PC-9 (cell line): ENCODE measurements at regions not wholly inside any gene's neighbourhood (a gene's known extent, or its start where the extent isn't known, plus 50 kb on each side); places are given as distances from the start of the nearest gene placed in this dataset.

Experiments used
- BruUV-seq: library from RNA; stranded (reverse); fragments of 400-500 nt; replicated peaks from 2 replicates; lab custom pipeline; 2021; lab: Mats Ljungman, UMichigan
- CTCF ChIA-PET: fragments of 300-600 bp; sonication (Branson Sonifier 250); formaldehyde crosslinking; loops from one replicate; lab custom pipeline; 2022; ENCODE audit warnings: antibody characterized with exemption; lab: Charles Lee
- POLR2A ChIA-PET: fragments of 300-600 bp; sonication (Branson Sonifier 250); formaldehyde crosslinking; loops from one replicate; lab custom pipeline; 2022; ENCODE audit warnings: antibody characterized with exemption; ENCODE audit not compliant: unreplicated experiment; lab: Charles Lee
- DNase-seq, 2 experiments: peaks; one replicate each; pipeline versions ENCODE4 v3.0.0 to v3.0.0-alpha.2; 2015 to 2022; ENCODE audit warnings: mixed read lengths in 1 of 2
- H2AFZ ChIP-seq: fragments of 200-600 bp; sonication (generic); 2 replicates; pipeline ENCODE4 v1.8.1; 2017; ENCODE audit warnings: antibody characterized with exemption
- H3F3A ChIP-seq: fragments of 200-600 bp; sonication (generic); 2 replicates; pipeline ENCODE4 v1.8.1; 2017; ENCODE audit warnings: antibody characterized with exemption, mild to moderate bottlenecking, low read depth; ENCODE audit not compliant: insufficient read depth
- H3K27ac ChIP-seq: fragments of 200-600 bp; sonication (generic); 2 replicates; pipeline ENCODE4 v1.6.1; 2016; ENCODE audit warnings: mixed run types
- H3K27me3 ChIP-seq: fragments of 200-600 bp; sonication (generic); 2 replicates; pipeline ENCODE4 v1.6.1; 2016; ENCODE audit warnings: low read depth, mixed run types; ENCODE audit not compliant: insufficient read depth
- H3K36me3 ChIP-seq: fragments of 200-600 bp; sonication (generic); 2 replicates; pipeline ENCODE4 v1.6.1; 2016; ENCODE audit warnings: low read depth, mixed run types
- H3K4me1 ChIP-seq: fragments of 200-600 bp; sonication (generic); replicated peaks from 2 replicates; pipeline ENCODE4 v1.6.1; 2016; ENCODE audit warnings: mixed run types; ENCODE audit not compliant: insufficient read depth
- H3K4me2 ChIP-seq: fragments of 200-600 bp; sonication (generic); 2 replicates; pipeline ENCODE4 v1.6.1; 2017; ENCODE audit warnings: mixed run types
- H3K4me3 ChIP-seq: fragments of 200-600 bp; sonication (generic); 2 replicates; pipeline ENCODE4 v1.6.1; 2016; ENCODE audit warnings: mixed run types
- H3K79me2 ChIP-seq: fragments of 200-600 bp; sonication (generic); 2 replicates; pipeline ENCODE4 v1.6.1; 2017; ENCODE audit warnings: low read depth, mixed run types
- H3K9me2 ChIP-seq: fragments of 200-600 bp; sonication (generic); 2 replicates; pipeline ENCODE4 v1.8.1; 2017; ENCODE audit warnings: mild to moderate bottlenecking; ENCODE audit not compliant: insufficient read depth
- H3K9me3 ChIP-seq: fragments of 200-600 bp; sonication (generic); 2 replicates; pipeline ENCODE4 v1.8.1; 2016; ENCODE audit warnings: low read depth; ENCODE audit not compliant: insufficient read depth
- H4K20me1 ChIP-seq: fragments of 200-600 bp; sonication (generic); 2 replicates; pipeline ENCODE4 v1.8.1; 2017; ENCODE audit not compliant: insufficient read depth
- EZH2 ChIP-seq: fragments of 200-600 bp; sonication (generic); IDR thresholded peaks from 2 replicates; pipeline ENCODE4 v1.8.0; 2017; ENCODE audit warnings: antibody characterized with exemption, low read depth
- intact Hi-C: fragments of 100-400 bp; cut with micrococcal nuclease; formaldehyde crosslinking; loops from one replicate; pipeline ENCODE4 v1.10.0; 2022; ENCODE audit not compliant: unreplicated experiment
- TF ChIP-seq, protein P1 (sequence below): fragments of 200-600 bp; sonication (generic); conservative IDR thresholded peaks from 2 replicates; pipeline ENCODE4 v1.6.1; 2017; ENCODE audit warnings: mixed run types, antibody characterized with exemption, mild to moderate bottlenecking, moderate library complexity

- BruUV-seq, result no TSS peak
Observed at GRCh38 chr7:371779-372545, 82.0 kb downstream of the FOXL3 start.

GRCh38 chr7:372546-372931 lies 82.6 kb downstream of the FOXL3 start:
- CTCF ChIA-PET, result interaction anchor here (0.5 kb wide), 1 partner anchor 184 kb away, joined by 3 read pairs; no protein-coding TSS in a partner anchor
- TF ChIP-seq, protein P1, sequence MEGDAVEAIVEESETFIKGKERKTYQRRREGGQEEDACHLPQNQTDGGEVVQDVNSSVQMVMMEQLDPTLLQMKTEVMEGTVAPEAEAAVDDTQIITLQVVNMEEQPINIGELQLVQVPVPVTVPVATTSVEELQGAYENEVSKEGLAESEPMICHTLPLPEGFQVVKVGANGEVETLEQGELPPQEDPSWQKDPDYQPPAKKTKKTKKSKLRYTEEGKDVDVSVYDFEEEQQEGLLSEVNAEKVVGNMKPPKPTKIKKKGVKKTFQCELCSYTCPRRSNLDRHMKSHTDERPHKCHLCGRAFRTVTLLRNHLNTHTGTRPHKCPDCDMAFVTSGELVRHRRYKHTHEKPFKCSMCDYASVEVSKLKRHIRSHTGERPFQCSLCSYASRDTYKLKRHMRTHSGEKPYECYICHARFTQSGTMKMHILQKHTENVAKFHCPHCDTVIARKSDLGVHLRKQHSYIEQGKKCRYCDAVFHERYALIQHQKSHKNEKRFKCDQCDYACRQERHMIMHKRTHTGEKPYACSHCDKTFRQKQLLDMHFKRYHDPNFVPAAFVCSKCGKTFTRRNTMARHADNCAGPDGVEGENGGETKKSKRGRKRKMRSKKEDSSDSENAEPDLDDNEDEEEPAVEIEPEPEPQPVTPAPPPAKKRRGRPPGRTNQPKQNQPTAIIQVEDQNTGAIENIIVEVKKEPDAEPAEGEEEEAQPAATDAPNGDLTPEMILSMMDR, result no peak
- TF ChIP-seq EZH2, result no peak

More at GRCh38 chr7:371779-372545, 82.0 kb downstream of the FOXL3 start:
- no peak overlapping the region for H3K4me2 ChIP-seq
- H3K4me3 ChIP-seq, result no peak overlapping the region
- intact Hi-C loops, result no loop called here
- no peaks in the 10 kb centered on the region for H3F3A ChIP-seq
- H4K20me1 ChIP-seq, result no peaks in the 10 kb centered on the region
- H3K27ac ChIP-seq, result no peak overlapping the region
- no peak overlapping the region for H2AFZ ChIP-seq
- POLR2A ChIA-PET, result no interaction called here
- DNase-seq, result no peak
- TF ChIP-seq EZH2, result no peak
- TF ChIP-seq, protein P1, result no peak
- no peaks in the 10 kb centered on the region for H3K79me2 ChIP-seq
- H3K27me3 ChIP-seq, result peaks cover 77% of the 10 kb centered on the region
- H3K36me3 ChIP-seq, result no peaks in the 10 kb centered on the region
- H3K9me2 ChIP-seq, result no peaks in the 10 kb centered on the region
- H3K4me1 ChIP-seq, result no peaks in the 10 kb centered on the region
- no peaks in the 10 kb centered on the region for H3K9me3 ChIP-seq
- CTCF ChIA-PET, result no interaction called here

DNA sequence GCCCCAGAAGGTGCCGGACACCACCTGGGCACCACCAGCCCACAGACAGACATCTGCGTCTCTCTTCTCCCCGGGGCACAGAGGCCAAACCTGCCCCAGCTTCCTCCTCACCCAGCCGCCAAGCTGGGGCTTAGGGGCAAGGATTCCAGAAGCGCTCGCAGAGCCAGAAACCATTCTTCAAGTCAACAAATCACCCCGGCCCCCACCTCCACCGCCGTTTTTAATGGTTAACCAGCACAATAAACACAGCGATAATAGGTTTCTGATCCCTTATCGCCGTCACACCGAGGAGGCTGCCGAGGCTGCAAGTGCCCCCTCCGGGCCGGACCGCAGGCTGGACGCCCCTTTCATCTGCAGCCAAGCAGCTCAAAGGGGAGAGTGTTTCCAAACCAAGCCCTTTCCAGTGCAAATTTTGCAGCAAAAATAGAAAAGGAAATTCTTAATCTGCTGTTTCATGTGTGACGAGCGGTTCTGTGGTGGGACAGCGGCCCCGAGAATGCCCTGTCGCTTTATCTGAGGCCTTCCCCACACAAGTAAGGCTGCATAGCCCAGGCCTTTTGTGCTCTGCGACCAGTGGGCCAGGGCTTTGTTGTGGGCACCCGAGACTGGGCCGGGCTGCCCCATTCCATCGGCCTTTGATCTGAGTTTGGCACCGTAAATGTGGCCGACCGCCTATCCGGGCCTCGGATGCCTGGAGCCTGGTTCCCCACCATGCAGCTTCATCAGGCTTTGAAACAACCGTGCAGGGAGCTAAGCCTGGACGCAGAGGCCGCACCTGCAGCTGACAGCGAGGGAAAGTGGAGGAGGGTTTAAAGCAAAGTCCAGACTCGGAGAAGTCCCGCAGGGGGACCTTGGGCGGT lies 83.2 kb downstream of the FOXL3 start:
- H2AFZ ChIP-seq, result no peak overlapping the region
- TF ChIP-seq EZH2, result no peak
- TF ChIP-seq, protein P1, result no peak
- no peak overlapping the region for H3K27ac ChIP-seq
- H3K9me3 ChIP-seq, result no peaks in the 10 kb centered on the region
- no peaks in the 10 kb centered on the region for H4K20me1 ChIP-seq
- intact Hi-C loops, result no loop called here
- no peak for DNase-seq
- POLR2A ChIA-PET, result no interaction called here
- CTCF ChIA-PET, result interaction anchor here (0.5 kb wide), 1 partner anchor 185 kb away, joined by 3 read pairs; no protein-coding TSS in a partner anchor
- H3K4me3 ChIP-seq, result no peak overlapping the region
- no peaks in the 10 kb centered on the region for H3K79me2 ChIP-seq
- no peaks in the 10 kb centered on the region for H3F3A ChIP-seq
- no peaks in the 10 kb centered on the region for H3K9me2 ChIP-seq
- no peak overlapping the region for H3K4me2 ChIP-seq
- BruUV-seq, result no TSS peak
- H3K36me3 ChIP-seq, result no peaks in the 10 kb centered on the region
- H3K27me3 ChIP-seq, result peaks cover 78% of the 10 kb centered on the region
- H3K4me1 ChIP-seq, result no peaks in the 10 kb centered on the region

More at GRCh38 chr7:372546-372931, 82.6 kb downstream of the FOXL3 start:
- no peak for DNase-seq
- intact Hi-C loops, result no loop called here
- no peaks in the 10 kb centered on the region for H4K20me1 ChIP-seq
- H3K4me2 ChIP-seq, result no peak overlapping the region
- no TSS peak for BruUV-seq
- H3K9me2 ChIP-seq, result no peaks in the 10 kb centered on the region
- H3K27ac ChIP-seq, result no peak overlapping the region
- no peaks in the 10 kb centered on the region for H3F3A ChIP-seq
- H2AFZ ChIP-seq, result no peak overlapping the region
- H3K9me3 ChIP-seq, result no peaks in the 10 kb centered on the region
- H3K4me1 ChIP-seq, result no peaks in the 10 kb centered on the region
- peaks cover 77% of the 10 kb centered on the region for H3K27me3 ChIP-seq
- no peaks in the 10 kb centered on the region for H3K36me3 ChIP-seq
- no peak overlapping the region for H3K4me3 ChIP-seq
- H3K79me2 ChIP-seq, result no peaks in the 10 kb centered on the region
- POLR2A ChIA-PET, result no interaction called here
